Endothelial cell of umbilical vein (primary cell): ENCODE measurements at regions not wholly inside any gene's neighbourhood (a gene's known extent, or its start where the extent isn't known, plus 50 kb on each side); places are given as distances from the start of the nearest gene placed in this dataset.

Experiments used
- BruUV-seq: library from RNA; stranded (reverse); fragments of 400-500 nt; replicated peaks from 2 replicates; lab custom pipeline; 2021; lab: Mats Ljungman, UMichigan
- CTCF ChIA-PET: fragments of 300-600, 350-600 bp; sonication (Branson Sonifier 250); formaldehyde crosslinking; loops from one replicate; lab custom pipeline; 2021; ENCODE audit warnings: antibody characterized with exemption, inconsistent platforms; lab: Charles Lee
- POLR2A ChIA-PET: fragments of 300-600, 350-600 bp; sonication (Branson Sonifier 250); formaldehyde crosslinking; loops from one replicate; lab custom pipeline; 2021; ENCODE audit warnings: antibody characterized with exemption, inconsistent platforms; lab: Charles Lee
- DNase-seq: peaks from one replicate; pipeline ENCODE4 v3.0.0-alpha.2; 2011; ENCODE audit warnings: low read depth, low spot score
- FAIRE-seq: peaks from 2 replicates; lab custom pipeline; 2011; peaks lifted over from hg19 to GRCh38; lab: Jason Lieb, UNC
- H2AFZ ChIP-seq: 2 replicates; pipeline ENCODE4 v1.6.0; 2012; ENCODE audit warnings: low read depth, low read length, control low read depth, inconsistent platforms
- H3K27ac ChIP-seq: 2 replicates; pipeline ENCODE4 v1.5.1; 2011; ENCODE audit warnings: low read depth, mild to moderate bottlenecking, control low read depth, low read length, moderate library complexity; ENCODE audit not compliant: insufficient read depth
- H3K27me3 ChIP-seq, 2 experiments: 2 replicates each; pipeline versions ENCODE4 v1.6.0 to v1.6.1; 2011; ENCODE audit warnings: low read length in 2 of 2, mixed read lengths in 1 of 2; ENCODE audit not compliant: control insufficient read depth in 2 of 2, insufficient read depth in 2 of 2
- H3K36me3 ChIP-seq, 2 experiments: 2 replicates in 1 of 2; 3 replicates in 1 of 2; pipeline ENCODE4 v1.5.1; 2011; ENCODE audit warnings: low read length in 2 of 2, mild to moderate bottlenecking in 1 of 2, moderate library complexity in 1 of 2; ENCODE audit not compliant: control insufficient read depth in 2 of 2, insufficient read depth in 2 of 2; ENCODE audit errors: extremely low read depth in 1 of 2
- H3K4me1 ChIP-seq: 3 replicates; pipeline ENCODE4 v1.5.1; 2011; ENCODE audit warnings: mild to moderate bottlenecking, low read length; ENCODE audit not compliant: control insufficient read depth, insufficient read depth; ENCODE audit errors: extremely low read depth
- H3K4me2 ChIP-seq: 2 replicates; pipeline ENCODE4 v1.6.1; 2011; ENCODE audit warnings: low read length, control low read depth, mixed read lengths; ENCODE audit not compliant: insufficient read depth
- H3K4me3 ChIP-seq, 3 experiments: fragments of 200-600 bp in 1 of 3; sonication (generic), shearing (Covaris generic) in 1 of 3; replicated peaks in 1 of 3; 2 replicates each; pipeline ENCODE4 v1.5.1; 2011 to 2016; ENCODE audit warnings: control low read depth in 3 of 3, low read length in 3 of 3, mild to moderate bottlenecking in 2 of 3, inconsistent platforms in 1 of 3, low read depth in 1 of 3, moderate library complexity in 1 of 3; ENCODE audit not compliant: insufficient read depth in 1 of 3
- H3K79me2 ChIP-seq: 2 replicates; pipeline ENCODE4 v1.6.0; 2012; ENCODE audit warnings: low read length, inconsistent platforms; ENCODE audit not compliant: control insufficient read depth, insufficient read depth
- H3K9ac ChIP-seq: replicated peaks from 2 replicates; pipeline ENCODE3; 2011; ENCODE audit warnings: low read length, control low read depth; ENCODE audit not compliant: insufficient read depth; ENCODE audit errors: extremely low read depth
- H3K9me1 ChIP-seq: replicated peaks from 3 replicates; pipeline ENCODE4 v1.6.0; 2011; ENCODE audit warnings: mild to moderate bottlenecking, low read length; ENCODE audit not compliant: control insufficient read depth, insufficient read depth; ENCODE audit errors: extremely low read depth
- H3K9me3 ChIP-seq: replicated peaks from 2 replicates; pipeline ENCODE4 v1.5.1; 2012; ENCODE audit warnings: low read length, inconsistent platforms; ENCODE audit not compliant: control insufficient read depth, insufficient read depth
- H4K20me1 ChIP-seq: replicated peaks from 2 replicates; pipeline ENCODE3; 2011; ENCODE audit warnings: mild to moderate bottlenecking, low read length; ENCODE audit not compliant: control insufficient read depth, insufficient read depth; ENCODE audit errors: extremely low read depth
- EZH2 ChIP-seq: IDR thresholded peaks from 2 replicates; pipeline ENCODE4 v1.6.1; 2012; ENCODE audit warnings: borderline replicate concordance, low read depth, mild to moderate bottlenecking, moderate library complexity, low read length, inconsistent platforms; ENCODE audit not compliant: severe bottlenecking
- FOS ChIP-seq: IDR thresholded peaks from 2 replicates; pipeline ENCODE4 v1.6.1; 2011; ENCODE audit warnings: mild to moderate bottlenecking, low read length, moderate library complexity, borderline replicate concordance; ENCODE audit not compliant: insufficient read depth
- GATA2 ChIP-seq: IDR thresholded peaks from 2 replicates; pipeline ENCODE4 v1.7.0; 2011; ENCODE audit warnings: low read depth, mild to moderate bottlenecking, moderate library complexity, mixed read lengths, low read length; ENCODE audit not compliant: insufficient read length, insufficient read depth
- JUN ChIP-seq: IDR thresholded peaks from 2 replicates; pipeline ENCODE4 v1.6.1; 2011; ENCODE audit warnings: borderline replicate concordance, low read depth; ENCODE audit not compliant: insufficient read length, insufficient read depth
- MYC ChIP-seq: IDR thresholded peaks from one replicate; pipeline ENCODE4 v1.6.1; 2011; ENCODE audit warnings: mild to moderate bottlenecking, low read depth, low read length
- POLR2A ChIP-seq: IDR thresholded peaks from 2 replicates; pipeline ENCODE4 v1.6.1; 2012; ENCODE audit warnings: low read depth, mild to moderate bottlenecking, control low read depth, low read length
- POLR2AphosphoS5 ChIP-seq: IDR thresholded peaks from 2 replicates; pipeline ENCODE4 v1.6.1; 2012; ENCODE audit warnings: low read depth, mild to moderate bottlenecking, control low read depth, low read length, moderate library complexity; ENCODE audit not compliant: insufficient read depth
- dilution Hi-C: fragments of 300-500 bp; cut with MboI; formaldehyde crosslinking; loops from one replicate; pipeline ENCODE4 v1.15.0; 2019; ENCODE audit warnings: low sequenced_read_pairs; ENCODE audit not compliant: extremely low pct_ligation_motif_present
- intact Hi-C: fragments of 100-400 bp; cut with micrococcal nuclease; formaldehyde crosslinking; loops from one replicate; pipeline ENCODE4 v1.10.0; 2022
- TF ChIP-seq, protein P1 (sequence below), 2 donors: IDR thresholded peaks; 1 replicate in 1 of 2; 2 replicates in 1 of 2; pipeline ENCODE4 v1.5.1; 2011; ENCODE audit warnings: low read length in 2 of 2, mild to moderate bottlenecking in 2 of 2, moderate library complexity in 2 of 2, control low read depth in 1 of 2, inconsistent platforms in 1 of 2, low read depth in 1 of 2; ENCODE audit not compliant: insufficient read depth in 1 of 2; ENCODE audit errors: extremely low read depth in 1 of 2
- TF ChIP-seq, protein P2 (sequence below): IDR thresholded peaks from 2 replicates; pipeline ENCODE4 v1.6.1; 2011; ENCODE audit not compliant: insufficient read depth, insufficient read length

DNA sequence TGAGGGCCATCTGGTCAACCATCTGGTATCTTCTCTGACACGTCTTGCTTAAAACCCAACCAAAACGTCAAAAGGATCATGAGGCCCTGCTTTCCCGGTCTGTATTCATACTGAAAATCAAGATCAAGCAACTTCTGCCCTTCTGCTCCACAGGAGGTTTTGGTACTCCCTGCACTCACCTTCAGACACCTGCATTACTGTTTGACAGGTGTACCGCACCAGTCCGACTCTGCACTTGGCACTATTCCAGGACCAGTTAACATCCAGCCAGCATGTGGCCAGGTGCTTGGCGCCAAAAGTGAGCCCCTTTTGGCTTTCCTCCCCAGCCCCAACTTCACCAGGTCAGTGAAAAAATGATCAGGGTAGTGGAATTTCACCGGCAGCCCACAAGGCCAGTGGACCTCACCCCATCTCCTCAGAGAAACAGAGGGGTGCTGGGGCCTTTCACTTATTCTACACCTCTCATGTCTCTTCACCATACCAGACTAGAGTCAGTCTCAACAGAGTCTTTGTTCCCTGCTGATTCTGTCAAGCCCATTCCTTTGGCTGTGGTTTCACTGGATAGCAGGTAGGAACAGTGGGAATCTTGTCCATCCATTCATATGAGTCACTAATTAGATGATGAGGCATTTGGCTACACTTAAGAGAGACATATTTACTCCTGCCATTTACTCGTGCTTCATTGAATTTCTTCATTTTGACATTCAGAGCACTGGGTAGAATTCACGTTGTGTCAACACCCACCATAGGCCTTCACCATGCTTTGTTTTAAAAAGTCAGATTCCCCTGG lies 85.3 kb downstream of the ZNF726 start:
- H3K4me2 ChIP-seq = no peak overlapping the region
- no peaks in the 10 kb centered on the region for H4K20me1 ChIP-seq
- no TSS peak for BruUV-seq
- intact Hi-C loops (no loop called here), dilution Hi-C loops (no loop called here)
- H3K4me1 ChIP-seq = no peaks in the 10 kb centered on the region
- H3K9ac ChIP-seq = no peak overlapping the region
- no peaks in the 10 kb centered on the region for H3K27me3 ChIP-seq
- no peak overlapping the region for H3K27ac ChIP-seq
- DNase-seq = no peak
- H3K36me3 ChIP-seq = no peaks in the 10 kb centered on the region
- H3K9me1 ChIP-seq = no peaks in the 10 kb centered on the region
- POLR2A ChIA-PET = no interaction called here
- CTCF ChIA-PET = no interaction called here
- no peak overlapping the region for H2AFZ ChIP-seq
- no peaks in the 10 kb centered on the region for H3K79me2 ChIP-seq
- TF ChIP-seq, protein P1, sequence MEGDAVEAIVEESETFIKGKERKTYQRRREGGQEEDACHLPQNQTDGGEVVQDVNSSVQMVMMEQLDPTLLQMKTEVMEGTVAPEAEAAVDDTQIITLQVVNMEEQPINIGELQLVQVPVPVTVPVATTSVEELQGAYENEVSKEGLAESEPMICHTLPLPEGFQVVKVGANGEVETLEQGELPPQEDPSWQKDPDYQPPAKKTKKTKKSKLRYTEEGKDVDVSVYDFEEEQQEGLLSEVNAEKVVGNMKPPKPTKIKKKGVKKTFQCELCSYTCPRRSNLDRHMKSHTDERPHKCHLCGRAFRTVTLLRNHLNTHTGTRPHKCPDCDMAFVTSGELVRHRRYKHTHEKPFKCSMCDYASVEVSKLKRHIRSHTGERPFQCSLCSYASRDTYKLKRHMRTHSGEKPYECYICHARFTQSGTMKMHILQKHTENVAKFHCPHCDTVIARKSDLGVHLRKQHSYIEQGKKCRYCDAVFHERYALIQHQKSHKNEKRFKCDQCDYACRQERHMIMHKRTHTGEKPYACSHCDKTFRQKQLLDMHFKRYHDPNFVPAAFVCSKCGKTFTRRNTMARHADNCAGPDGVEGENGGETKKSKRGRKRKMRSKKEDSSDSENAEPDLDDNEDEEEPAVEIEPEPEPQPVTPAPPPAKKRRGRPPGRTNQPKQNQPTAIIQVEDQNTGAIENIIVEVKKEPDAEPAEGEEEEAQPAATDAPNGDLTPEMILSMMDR (IDR thresholded peaks at IDR 0.05; ENCODE audit: extremely low read depth in 1 of 2, insufficient read depth in 1 of 2, low read depth in 1 of 2, low read length in 2 of 2) = no peak
- TF ChIP-seq MYC (no peak), POLR2AphosphoS5 (no peak), POLR2A (no peak)
- H3K9me3 ChIP-seq = peaks cover 7% of the 10 kb centered on the region
- FAIRE-seq = no peak
- no peak overlapping the region for H3K4me3 ChIP-seq

DNA sequence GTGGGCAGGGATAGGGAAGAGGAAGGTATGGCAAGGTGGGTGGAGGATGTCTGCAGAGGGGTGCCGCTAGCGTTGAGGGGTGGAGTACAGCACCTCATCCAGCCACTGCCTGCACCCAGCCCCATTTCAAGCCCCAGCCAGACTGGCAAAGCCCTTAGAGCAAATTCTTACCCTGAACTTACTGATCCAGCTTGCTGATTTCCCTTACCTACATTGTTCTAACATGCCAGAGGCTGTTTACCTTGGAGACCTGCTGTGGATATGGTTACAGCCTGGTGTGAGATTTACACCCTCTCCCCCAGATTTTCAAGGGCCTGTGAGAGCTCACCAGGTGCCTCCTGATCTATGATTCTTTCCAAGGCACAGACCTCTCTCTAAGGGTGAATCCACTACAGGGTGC lies 86.0 kb downstream of the ZNF726 start:
- no peak for FAIRE-seq
- intact Hi-C loops = no loop called here
- TF ChIP-seq, protein P2, sequence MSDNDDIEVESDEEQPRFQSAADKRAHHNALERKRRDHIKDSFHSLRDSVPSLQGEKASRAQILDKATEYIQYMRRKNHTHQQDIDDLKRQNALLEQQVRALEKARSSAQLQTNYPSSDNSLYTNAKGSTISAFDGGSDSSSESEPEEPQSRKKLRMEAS = no peak
- TF ChIP-seq POLR2A (no peak), EZH2 (no peak), JUN (no peak), POLR2AphosphoS5 (no peak), MYC (no peak), FOS (no peak), GATA2 (no peak)
- TF ChIP-seq, protein P1 (IDR thresholded peaks at IDR 0.05; ENCODE audit: extremely low read depth in 1 of 2, insufficient read depth in 1 of 2, low read depth in 1 of 2, low read length in 2 of 2) = no peak
- no peak overlapping the region for H3K27ac ChIP-seq
- H3K4me2 ChIP-seq = no peak overlapping the region
- CTCF ChIA-PET = no interaction called here
- H3K9me3 ChIP-seq = peaks cover 7% of the 10 kb centered on the region
- no peaks in the 10 kb centered on the region for H3K9me1 ChIP-seq
- no peaks in the 10 kb centered on the region for H3K27me3 ChIP-seq
- H3K4me3 ChIP-seq = no peak overlapping the region
- no peak overlapping the region for H2AFZ ChIP-seq
- no peaks in the 10 kb centered on the region for H3K36me3 ChIP-seq
- dilution Hi-C loops = no loop called here
- no peak overlapping the region for H3K9ac ChIP-seq
- no peak for DNase-seq
- no peaks in the 10 kb centered on the region for H4K20me1 ChIP-seq
- no peaks in the 10 kb centered on the region for H3K4me1 ChIP-seq
- POLR2A ChIA-PET = no interaction called here
- BruUV-seq = no TSS peak
- no peaks in the 10 kb centered on the region for H3K79me2 ChIP-seq
